Parathyroid adenoma (tissue), 2 donors: ENCODE measurements at regions not wholly inside any gene's neighbourhood (a gene's known extent, or its start where the extent isn't known, plus 50 kb on each side); places are given as distances from the start of the nearest gene placed in this dataset.

Source experiments
- H2AFZ ChIP-seq: fragments of 300-600 bp; sonication (generic); one replicate; pipeline ENCODE4 v1.7.0; 2017; ENCODE audit warnings: antibody characterized with exemption, mild to moderate bottlenecking
- H3K27ac ChIP-seq: fragments of 300-600 bp; sonication (generic); one replicate; pipeline ENCODE4 v1.7.0; 2017
- H3K27me3 ChIP-seq: fragments of 300-600 bp; sonication (generic); one replicate; pipeline ENCODE4 v1.7.0; 2017; ENCODE audit warnings: low read length; ENCODE audit not compliant: control insufficient read depth, insufficient read depth
- H3K36me3 ChIP-seq: fragments of 300-600 bp; sonication (generic); one replicate; pipeline ENCODE4 v1.7.0; 2017; ENCODE audit warnings: low read length; ENCODE audit not compliant: control insufficient read depth, insufficient read depth
- H3K4me1 ChIP-seq: fragments of 300-600 bp; sonication (generic); one replicate; pipeline ENCODE4 v1.7.0; 2017; ENCODE audit warnings: control low read depth
- H3K4me2 ChIP-seq: fragments of 300-600 bp; sonication (generic); one replicate; pipeline ENCODE4 v1.7.0; 2017; ENCODE audit warnings: low read length
- H3K4me3 ChIP-seq: fragments of 300-600 bp; sonication (generic); one replicate; pipeline ENCODE4 v1.7.0; 2017; ENCODE audit warnings: low read depth, low read length
- H3K79me2 ChIP-seq: fragments of 300-600 bp; sonication (generic); one replicate; pipeline ENCODE4 v1.7.0; 2017; ENCODE audit warnings: control low read depth
- H3K9ac ChIP-seq: fragments of 300-600 bp; sonication (generic); one replicate; pipeline ENCODE4 v1.7.0; 2017; ENCODE audit warnings: mild to moderate bottlenecking
- H3K9me3 ChIP-seq: fragments of 300-600 bp; sonication (generic); one replicate; pipeline ENCODE4 v1.7.0; 2017; ENCODE audit warnings: low read length; ENCODE audit not compliant: control insufficient read depth
- CTCF ChIP-seq: fragments of 300-600 bp; sonication (generic); IDR thresholded peaks from one replicate; pipeline ENCODE4 v1.7.0; 2017; ENCODE audit warnings: antibody characterized with exemption, mild to moderate bottlenecking
- donor health status: primary hyperparathyroidism.

GRCh38 chr20:60729135-60729900, 522.7 kb upstream of the CDH4 start:
- Histone ChIP-seq H3K9me3 (no peaks in the 10 kb centered on the region), H3K27me3 (no peaks in the 10 kb centered on the region), H3K4me1 (no peaks in the 10 kb centered on the region), H3K9ac (no peak overlapping the region), H3K27ac (no peak overlapping the region), H3K79me2 (no peaks in the 10 kb centered on the region), H3K4me2 (no peak overlapping the region), H2AFZ (no peak overlapping the region), H3K36me3 (no peaks in the 10 kb centered on the region), H3K4me3 (no peak overlapping the region)
- no peak for TF ChIP-seq CTCF

- Histone ChIP-seq H3K79me2 (no peaks in the 10 kb centered on the region), H3K36me3 (no peaks in the 10 kb centered on the region), H2AFZ (no peak overlapping the region)
Measured at GRCh38 chr20:60732322-60732721, 519.7 kb upstream of the CDH4 start.

GRCh38 chr20:60748086-60748485, 504.0 kb upstream of the CDH4 start:
- no peak overlapping the region for H3K27ac ChIP-seq
- no peaks in the 10 kb centered on the region for H3K4me1 ChIP-seq
- no peaks in the 10 kb centered on the region for H3K9me3 ChIP-seq
- no peak overlapping the region for H3K4me3 ChIP-seq
- no peak overlapping the region for H2AFZ ChIP-seq
- no peaks in the 10 kb centered on the region for H3K27me3 ChIP-seq
- H3K36me3 ChIP-seq = no peaks in the 10 kb centered on the region
- H3K9ac ChIP-seq = no peak overlapping the region
- no peak overlapping the region for H3K4me2 ChIP-seq
- no peaks in the 10 kb centered on the region for H3K79me2 ChIP-seq
- no peak for TF ChIP-seq CTCF

More at GRCh38 chr20:60732322-60732721, 519.7 kb upstream of the CDH4 start:
- Histone ChIP-seq H3K4me3 (no peak overlapping the region), H3K27me3 (no peaks in the 10 kb centered on the region), H3K27ac (no peak overlapping the region), H3K9ac (no peak overlapping the region), H3K4me1 (no peaks in the 10 kb centered on the region), H3K9me3 (no peaks in the 10 kb centered on the region), H3K4me2 (no peak overlapping the region)
- no peak for TF ChIP-seq CTCF

- H3K4me1 ChIP-seq = no peaks in the 10 kb centered on the region
- no peak overlapping the region for H3K4me2 ChIP-seq
- H3K27me3 ChIP-seq = no peaks in the 10 kb centered on the region
- H3K4me3 ChIP-seq = no peak overlapping the region
- no peaks in the 10 kb centered on the region for H3K9me3 ChIP-seq
- no peak for TF ChIP-seq CTCF
- H2AFZ ChIP-seq = no peak overlapping the region
- H3K79me2 ChIP-seq = no peaks in the 10 kb centered on the region
- H3K27ac ChIP-seq = no peak overlapping the region
- no peak overlapping the region for H3K9ac ChIP-seq
- no peaks in the 10 kb centered on the region for H3K36me3 ChIP-seq
Measured at GRCh38 chr20:60749804-60750602, 502.1 kb upstream of the CDH4 start.
